ENCODE measurements at regions not wholly inside any gene's neighbourhood (a gene's known extent, or its start where the extent isn't known, plus 50 kb on each side); places are given as distances from the start of the nearest gene placed in this dataset.

GRCh38 chr1:82125119-82125518, 324.4 kb downstream of the ADGRL2 start:
- Histone ChIP-seq H3K9ac (ENCODE audit: low read length in 3 of 3) (no peak overlapping the region), H3K4me1 (ENCODE audit: control insufficient read depth in 2 of 3, insufficient read depth in 2 of 3, low read depth in 1 of 3, low read length in 3 of 3) (no peaks in the 10 kb centered on the region), H3K27me3 (ENCODE audit: control insufficient read depth, insufficient read depth, low read length) (no peaks in the 10 kb centered on the region), H3K27ac (ENCODE audit: low read depth in 2 of 2, low read length in 2 of 2) (no peak overlapping the region), H3K36me3 (ENCODE audit: control insufficient read depth in 2 of 3, insufficient read depth in 3 of 3, low read length in 3 of 3) (no peaks in the 10 kb centered on the region), H3K9me3 (ENCODE audit: control insufficient read depth in 2 of 3, insufficient read depth in 1 of 3, low read length in 3 of 3) (no peaks in the 10 kb centered on the region), H3K4me3 (ENCODE audit: low read length in 3 of 3) (no peak overlapping the region)
- intact Hi-C loops (cut with DNase I) = no loop called here
- DNase-seq (no peak), FAIRE-seq (no peak)
- no peak for TF ChIP-seq CTCF (IDR thresholded peaks at IDR 0.05; ENCODE audit: borderline replicate concordance, extremely low read depth, insufficient read depth)

GRCh38 chr1:82121421-82121820, 320.7 kb downstream of the ADGRL2 start:
- Histone ChIP-seq H3K36me3 (ENCODE audit: control insufficient read depth in 2 of 3, insufficient read depth in 3 of 3, low read length in 3 of 3) (no peaks in the 10 kb centered on the region), H3K4me1 (ENCODE audit: control insufficient read depth in 2 of 3, insufficient read depth in 2 of 3, low read depth in 1 of 3, low read length in 3 of 3) (no peaks in the 10 kb centered on the region), H3K4me3 (ENCODE audit: low read length in 3 of 3) (no peak overlapping the region), H3K9me3 (ENCODE audit: control insufficient read depth in 2 of 3, insufficient read depth in 1 of 3, low read length in 3 of 3) (no peaks in the 10 kb centered on the region), H3K27me3 (ENCODE audit: control insufficient read depth, insufficient read depth, low read length) (no peaks in the 10 kb centered on the region), H3K27ac (ENCODE audit: low read depth in 2 of 2, low read length in 2 of 2) (no peak overlapping the region), H3K9ac (ENCODE audit: low read length in 3 of 3) (no peak overlapping the region)
- no peak for TF ChIP-seq CTCF (IDR thresholded peaks at IDR 0.05; ENCODE audit: borderline replicate concordance, extremely low read depth, insufficient read depth)
- no peak for DNase-seq
- intact Hi-C loops (cut with DNase I) = no loop called here
- FAIRE-seq = no peak

- DNase-seq = peak in 3 of 5 donors; percentile 20 to 33 (median 30)
- Histone ChIP-seq H3K27me3 (ENCODE audit: control insufficient read depth, insufficient read depth, low read length) (no peaks in the 10 kb centered on the region), H3K9ac (ENCODE audit: low read length in 3 of 3) (no peak overlapping the region), H3K27ac (ENCODE audit: low read depth in 2 of 2, low read length in 2 of 2) (no peak overlapping the region), H3K4me3 (ENCODE audit: low read length in 3 of 3) (no peak overlapping the region), H3K4me1 (ENCODE audit: control insufficient read depth in 2 of 3, insufficient read depth in 2 of 3, low read depth in 1 of 3, low read length in 3 of 3) (no peaks in the 10 kb centered on the region), H3K9me3 (ENCODE audit: control insufficient read depth in 2 of 3, insufficient read depth in 1 of 3, low read length in 3 of 3) (no peaks in the 10 kb centered on the region), H3K36me3 (ENCODE audit: control insufficient read depth in 2 of 3, insufficient read depth in 3 of 3, low read length in 3 of 3) (no peaks in the 10 kb centered on the region)
- TF ChIP-seq CTCF (IDR thresholded peaks at IDR 0.05; ENCODE audit: borderline replicate concordance, extremely low read depth, insufficient read depth) = no peak
- FAIRE-seq = no peak
- intact Hi-C loops (cut with DNase I) = no loop called here
These were observed 315.4 kb downstream of the ADGRL2 start for GRCh38 chr1:82116105-82116504.

GRCh38 chr1:82114887-82115286, 314.2 kb downstream of the ADGRL2 start:
- Histone ChIP-seq H3K4me1 (ENCODE audit: control insufficient read depth in 2 of 3, insufficient read depth in 2 of 3, low read depth in 1 of 3, low read length in 3 of 3) (no peaks in the 10 kb centered on the region), H3K27me3 (ENCODE audit: control insufficient read depth, insufficient read depth, low read length) (no peaks in the 10 kb centered on the region), H3K4me3 (ENCODE audit: low read length in 3 of 3) (no peak overlapping the region), H3K9ac (ENCODE audit: low read length in 3 of 3) (no peak overlapping the region), H3K9me3 (ENCODE audit: control insufficient read depth in 2 of 3, insufficient read depth in 1 of 3, low read length in 3 of 3) (no peaks in the 10 kb centered on the region), H3K36me3 (ENCODE audit: control insufficient read depth in 2 of 3, insufficient read depth in 3 of 3, low read length in 3 of 3) (no peaks in the 10 kb centered on the region), H3K27ac (ENCODE audit: low read depth in 2 of 2, low read length in 2 of 2) (no peak overlapping the region)
- TF ChIP-seq CTCF (IDR thresholded peaks at IDR 0.05; ENCODE audit: borderline replicate concordance, extremely low read depth, insufficient read depth) = no peak
- DNase-seq (no peak), FAIRE-seq (no peak)
- intact Hi-C loops (cut with DNase I) = no loop called here
